GM12864 (cell line): ENCODE measurements at regions not wholly inside any gene's neighbourhood (a gene's known extent, or its start where the extent isn't known, plus 50 kb on each side); places are given as distances from the start of the nearest gene placed in this dataset.

ENCODE experiments used
- DNase-seq: peaks from one replicate; pipeline ENCODE4 v3.0.0-alpha.2; 2011; ENCODE audit warnings: low read depth
- H3K4me3 ChIP-seq: 2 replicates; pipeline ENCODE4 v1.5.1; 2011; ENCODE audit warnings: mild to moderate bottlenecking, low read depth, low read length, control low read depth
- CTCF ChIP-seq: IDR thresholded peaks from 2 replicates; pipeline ENCODE4 v1.5.1; 2011; ENCODE audit warnings: low read depth, mild to moderate bottlenecking, moderate library complexity, low read length, control low read depth, inconsistent platforms; ENCODE audit errors: missing control alignments

- H3K4me3 ChIP-seq, result no peak overlapping the region
- DNase-seq, result no peak
- no peak for TF ChIP-seq CTCF
These were observed 312.4 kb upstream of the PFKP start for GRCh38 chr10:2754943-2755342.

- no peak overlapping the region for H3K4me3 ChIP-seq
- DNase-seq, result no peak
- no peak for TF ChIP-seq CTCF
These were observed 319.1 kb upstream of the PFKP start for GRCh38 chr10:2748287-2748686.

GRCh38 chr10:2746638-2747037 lies 320.7 kb upstream of the PFKP start:
- H3K4me3 ChIP-seq, result no peak overlapping the region
- no peak for TF ChIP-seq CTCF
- no peak for DNase-seq

GRCh38 chr10:2745666-2746065 lies 321.7 kb upstream of the PFKP start:
- no peak overlapping the region for H3K4me3 ChIP-seq
- DNase-seq, result no peak
- no peak for TF ChIP-seq CTCF

- DNase-seq, result no peak
- no peak for TF ChIP-seq CTCF
- no peak overlapping the region for H3K4me3 ChIP-seq
These were observed 322.7 kb upstream of the PFKP start for GRCh38 chr10:2744547-2745200.

- no peak for TF ChIP-seq CTCF
- no peak for DNase-seq
- no peak overlapping the region for H3K4me3 ChIP-seq
These were observed 332.7 kb upstream of the PFKP start for GRCh38 chr10:2734603-2735002.

GRCh38 chr10:2733278-2733963 lies 333.9 kb upstream of the PFKP start:
- DNase-seq, result no peak
- no peak overlapping the region for H3K4me3 ChIP-seq
- TF ChIP-seq CTCF, result no peak
